Tibial artery (tissue), 4 donors: ENCODE measurements at regions not wholly inside any gene's neighbourhood (a gene's known extent, or its start where the extent isn't known, plus 50 kb on each side); places are given as distances from the start of the nearest gene placed in this dataset.

Source experiments
- DNase-seq, 2 donors: peaks; one replicate each; pipeline ENCODE4 v3.0.0-alpha.2; 2019
- H3K27ac ChIP-seq, 2 donors: fragments of 200-600 bp; sonication (generic) in 1 of 2; 1 replicate in 1 of 2; 2 replicates in 1 of 2; pipeline ENCODE4 v1.5.1; 2018 to 2019; ENCODE audit warnings: mild to moderate bottlenecking in 1 of 2
- H3K27me3 ChIP-seq, 2 donors: fragments of 200-600 bp; sonication (generic) in 1 of 2; one replicate each; pipeline versions ENCODE4 v1.5.1 to v1.6.0; 2016 to 2019
- H3K36me3 ChIP-seq, 3 donors: fragments of 200-600 bp; sonication (generic) in 2 of 3; one replicate each; pipeline ENCODE4 v1.5.1; 2016 to 2019; ENCODE audit warnings: mild to moderate bottlenecking in 2 of 3
- H3K4me1 ChIP-seq, 4 donors: fragments of 200-600 bp; sonication (generic) in 2 of 4; 1 replicate in 3 of 4; 2 replicates in 1 of 4; pipeline ENCODE4 v1.5.1; 2016 to 2019
- H3K4me3 ChIP-seq, 2 donors: fragments of 200-600 bp; sonication (generic) in 1 of 2; 1 replicate in 1 of 2; 2 replicates in 1 of 2; pipeline ENCODE4 v1.5.1; 2018 to 2019; ENCODE audit warnings: mild to moderate bottlenecking in 2 of 2
- H3K9me3 ChIP-seq, 3 donors: fragments of 200-600 bp; sonication (generic) in 1 of 3; one replicate each; pipeline ENCODE4 v1.5.1; 2016 to 2019
- CTCF ChIP-seq, 2 experiments: fragments of 200-600 bp in 1 of 2; fragments of 450-650 bp in 1 of 2; IDR thresholded peaks; one replicate each; pipeline ENCODE4 v1.5.1; 2017 to 2019; ENCODE audit warnings: antibody characterized with exemption in 2 of 2, mild to moderate bottlenecking in 1 of 2, moderate library complexity in 1 of 2
- intact Hi-C: fragments of 100-400 bp; cut with DNase I; formaldehyde crosslinking; loops from one replicate; pipeline ENCODE4 v1.15.0; 2023; ENCODE audit warnings: low total_unique reads

GRCh38 chr10:55897490-55897921, 463.6 kb downstream of the ZWINT start:
- Histone ChIP-seq H3K9me3 (no peaks in the 10 kb centered on the region), H3K27me3 (no peaks in the 10 kb centered on the region), H3K4me1 (no peaks in the 10 kb centered on the region), H3K36me3 (no peaks in the 10 kb centered on the region), H3K27ac (no peak overlapping the region), H3K4me3 (no peak overlapping the region)
- peak in 1 of 2 donors; percentile 40 for DNase-seq
- intact Hi-C loops: no loop called here
- TF ChIP-seq CTCF (IDR thresholded peaks at IDR 0.05): no peak

- no peak for DNase-seq
- H3K4me1 ChIP-seq: no peaks in the 10 kb centered on the region
- intact Hi-C loops: no loop called here
These were observed 468.8 kb downstream of the ZWINT start for GRCh38 chr10:55892276-55892675.

GRCh38 chr10:55881588-55881987, 479.5 kb downstream of the ZWINT start:
- intact Hi-C loops: no loop called here
- H3K36me3 ChIP-seq: no peaks in the 10 kb centered on the region
- no peaks in the 10 kb centered on the region for H3K4me1 ChIP-seq
- DNase-seq: no peak
- no peaks in the 10 kb centered on the region for H3K27me3 ChIP-seq
- H3K27ac ChIP-seq: no peak overlapping the region
- TF ChIP-seq CTCF (IDR thresholded peaks at IDR 0.05): no peak
- H3K4me3 ChIP-seq: no peak overlapping the region
- no peaks in the 10 kb centered on the region for H3K9me3 ChIP-seq

More at GRCh38 chr10:55892276-55892675, 468.8 kb downstream of the ZWINT start:
- H3K36me3 ChIP-seq: no peaks in the 10 kb centered on the region
- no peaks in the 10 kb centered on the region for H3K27me3 ChIP-seq
- H3K27ac ChIP-seq: no peak overlapping the region
- no peak for TF ChIP-seq CTCF (IDR thresholded peaks at IDR 0.05)
- no peak overlapping the region for H3K4me3 ChIP-seq
- no peaks in the 10 kb centered on the region for H3K9me3 ChIP-seq

GRCh38 chr10:55873485-55873884, 487.6 kb downstream of the ZWINT start:
- intact Hi-C loops: no loop called here
- Histone ChIP-seq H3K4me3 (no peak overlapping the region), H3K36me3 (no peaks in the 10 kb centered on the region), H3K27ac (no peak overlapping the region), H3K9me3 (no peaks in the 10 kb centered on the region), H3K27me3 (no peaks in the 10 kb centered on the region), H3K4me1 (no peaks in the 10 kb centered on the region)
- TF ChIP-seq CTCF (IDR thresholded peaks at IDR 0.05): no peak
- DNase-seq: no peak

GRCh38 chr10:55870186-55870585, 490.9 kb downstream of the ZWINT start:
- Histone ChIP-seq H3K27ac (no peak overlapping the region), H3K4me1 (no peaks in the 10 kb centered on the region), H3K4me3 (no peak overlapping the region), H3K27me3 (no peaks in the 10 kb centered on the region), H3K36me3 (no peaks in the 10 kb centered on the region), H3K9me3 (no peaks in the 10 kb centered on the region)
- no peak for DNase-seq
- intact Hi-C loops: no loop called here
- no peak for TF ChIP-seq CTCF (IDR thresholded peaks at IDR 0.05)

- no peak for TF ChIP-seq CTCF (IDR thresholded peaks at IDR 0.05)
- H3K36me3 ChIP-seq: no peaks in the 10 kb centered on the region
- H3K27ac ChIP-seq: no peak overlapping the region
- H3K4me1 ChIP-seq: no peaks in the 10 kb centered on the region
- intact Hi-C loops: no loop called here
- H3K27me3 ChIP-seq: no peaks in the 10 kb centered on the region
- H3K9me3 ChIP-seq: no peaks in the 10 kb centered on the region
- no peak for DNase-seq
- H3K4me3 ChIP-seq: no peak overlapping the region
These were observed 493.2 kb downstream of the ZWINT start for GRCh38 chr10:55867848-55868247.
